ENCODE measurements at regions not wholly inside any gene's neighbourhood (a gene's known extent, or its start where the extent isn't known, plus 50 kb on each side); places are given as distances from the start of the nearest gene placed in this dataset.
"Not testable (repeated sequence)": the region's sequence is repeated elsewhere in the genome, so short reads cannot be mapped to it uniquely, and the experiment has no call there.

GRCh38 chr3:26114851-26115250, 325.0 kb downstream of the OXSM start:
- CTCF ChIA-PET, result no interaction called here
- intact Hi-C loops (cut with micrococcal nuclease), result no loop called here
- no peak for TF ChIP-seq CTCF (IDR thresholded peaks at IDR 0.05)
- Mint-ChIP-seq H3K9me3 (no peaks in the 10 kb centered on the region), H3K27ac (no peak overlapping the region), H3K4me3 (no peak overlapping the region), H3K27me3 (no peaks in the 10 kb centered on the region), H3K36me3 (ENCODE audit: low read depth) (no peaks in the 10 kb centered on the region), H3K4me1 (peaks cover 4% of the 10 kb centered on the region)
- DNase-seq (no peak), ATAC-seq (ENCODE audit: low read depth) (no peak)
- POLR2A ChIA-PET, result no interaction called here

- no peaks in the 10 kb centered on the region for H3K9me3 Mint-ChIP-seq
- H3K4me3 Mint-ChIP-seq, result no peak overlapping the region
- intact Hi-C loops (cut with micrococcal nuclease), result no loop called here
- DNase-seq (no peak), ATAC-seq (ENCODE audit: low read depth) (no peak)
- ChIA-PET CTCF (no interaction called here), POLR2A (no interaction called here)
- H3K27ac Mint-ChIP-seq, result no peak overlapping the region
- H3K36me3 Mint-ChIP-seq (ENCODE audit: low read depth), result no peaks in the 10 kb centered on the region
- no peak for TF ChIP-seq CTCF (IDR thresholded peaks at IDR 0.05)
- H3K4me1 Mint-ChIP-seq, result peaks cover 4% of the 10 kb centered on the region
- H3K27me3 Mint-ChIP-seq, result no peaks in the 10 kb centered on the region
Measured at GRCh38 chr3:26118165-26118564, 328.3 kb downstream of the OXSM start.

GRCh38 chr3:26132942-26133341, 343.1 kb downstream of the OXSM start:
- Mint-ChIP-seq H3K27me3 (no peaks in the 10 kb centered on the region), H3K27ac (no peak overlapping the region), H3K9me3 (peaks cover 4% of the 10 kb centered on the region), H3K36me3 (ENCODE audit: low read depth) (no peaks in the 10 kb centered on the region), H3K4me3 (no peak overlapping the region), H3K4me1 (no peaks in the 10 kb centered on the region)
- ATAC-seq (ENCODE audit: low read depth), result no peak
- intact Hi-C loops (cut with micrococcal nuclease), result no loop called here
- no peak for TF ChIP-seq CTCF (IDR thresholded peaks at IDR 0.05)
- ChIA-PET POLR2A (no interaction called here), CTCF (no interaction called here)
- DNase-seq, result no peak

DNA sequence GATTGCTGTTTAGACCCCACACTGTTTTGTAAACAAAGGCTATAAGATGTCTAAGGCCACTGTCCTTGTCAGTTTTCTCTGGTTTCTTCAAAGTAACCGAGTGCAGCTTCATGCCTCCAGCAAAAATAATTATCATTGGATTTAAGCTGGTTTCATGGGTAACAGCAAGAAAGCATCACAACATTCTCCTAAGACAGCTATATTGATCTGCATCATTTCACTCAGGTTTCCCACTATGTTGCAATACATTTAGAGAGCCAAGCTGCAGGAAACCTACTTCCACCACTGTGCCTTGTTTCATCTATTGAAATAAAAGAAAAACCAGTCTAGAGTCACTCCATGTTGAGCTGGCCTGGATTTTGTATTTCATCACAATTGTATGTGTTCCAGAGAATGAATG, 351.4 kb downstream of the OXSM start:
- Mint-ChIP-seq H3K27ac (no peak overlapping the region), H3K27me3 (no peaks in the 10 kb centered on the region), H3K9me3 (peaks cover 8% of the 10 kb centered on the region), H3K4me1 (no peaks in the 10 kb centered on the region), H3K36me3 (ENCODE audit: low read depth) (no peaks in the 10 kb centered on the region), H3K4me3 (no peak overlapping the region)
- intact Hi-C loops (cut with micrococcal nuclease), result no loop called here
- ATAC-seq (ENCODE audit: low read depth) (no peak), DNase-seq (no peak)
- TF ChIP-seq CTCF (IDR thresholded peaks at IDR 0.05), result no peak
- POLR2A ChIA-PET, result no interaction called here
- CTCF ChIA-PET, result no interaction called here

- Mint-ChIP-seq H3K4me3 (no peak overlapping the region), H3K27me3 (no peaks in the 10 kb centered on the region), H3K9me3 (no peaks in the 10 kb centered on the region), H3K36me3 (ENCODE audit: low read depth) (no peaks in the 10 kb centered on the region), H3K4me1 (no peaks in the 10 kb centered on the region), H3K27ac (no peak overlapping the region)
- CTCF ChIA-PET, result no interaction called here
- intact Hi-C loops (cut with micrococcal nuclease), result no loop called here
- DNase-seq, result no peak
- POLR2A ChIA-PET, result no interaction called here
- ATAC-seq (ENCODE audit: low read depth), result no peak
- no peak for TF ChIP-seq CTCF (IDR thresholded peaks at IDR 0.05)
Measured at GRCh38 chr3:26145769-26146168, 355.9 kb downstream of the OXSM start.

DNA sequence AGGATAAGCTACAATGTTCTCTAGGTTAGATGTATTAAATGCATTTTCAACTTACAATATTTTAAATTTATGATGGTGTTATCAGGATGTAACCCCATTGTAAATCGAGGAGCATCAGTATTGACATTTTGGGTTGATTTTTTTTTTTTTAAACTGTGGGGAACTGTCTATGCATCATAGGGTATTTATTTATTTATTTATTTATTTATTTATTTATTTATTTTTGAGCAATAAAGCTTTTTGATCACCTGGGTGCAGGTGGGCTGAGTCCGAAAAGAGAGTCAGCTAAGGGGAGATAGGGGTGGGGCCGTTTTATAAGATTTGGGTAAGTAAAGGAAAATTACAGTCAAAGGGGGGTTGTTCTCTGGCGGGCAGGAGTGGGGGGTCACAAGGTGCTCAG, 367.5 kb downstream of the OXSM start:
- CTCF ChIA-PET; H3K9me3 Mint-ChIP-seq; intact Hi-C loops (cut with micrococcal nuclease); H3K4me3 Mint-ChIP-seq; H3K27ac Mint-ChIP-seq; H3K27me3 Mint-ChIP-seq; POLR2A ChIA-PET; DNase-seq; H3K36me3 Mint-ChIP-seq (ENCODE audit: low read depth); ATAC-seq (ENCODE audit: low read depth); H3K4me1 Mint-ChIP-seq: not testable (repeated sequence)

Measured in activated B cell treated with CpG ODN at 0.5 μM for 24 hours (primary cell).